GM18868 (cell line): ENCODE measurements at regions not wholly inside any gene's neighbourhood (a gene's known extent, or its start where the extent isn't known, plus 50 kb on each side); places are given as distances from the start of the nearest gene placed in this dataset.
"Not testable (repeated sequence)": the region's sequence is repeated elsewhere in the genome, so short reads cannot be mapped to it uniquely, and the experiment has no call there.

Experiments used
- ATAC-seq: cut with Tn5 transposase; IDR thresholded peaks from one replicate; pipeline ENCODE4 v1.9.1; 2021; ENCODE audit warnings: mild to moderate bottlenecking, moderate library complexity; ENCODE audit not compliant: unreplicated experiment

- ATAC-seq, result no peak
Measured at GRCh38 chr6:167748458-167749379, 78.0 kb upstream of the AFDN start.

GRCh38 chr6:167750956-167751358 is 75.8 kb upstream of the AFDN start:
- no peak for ATAC-seq

GRCh38 chr6:167751579-167752115 is 75.1 kb upstream of the AFDN start:
- ATAC-seq, result no peak

- not testable (repeated sequence) for ATAC-seq
Measured at GRCh38 chr6:167753281-167753680, 73.4 kb upstream of the AFDN start.

GRCh38 chr6:167754691-167755090 is 72.0 kb upstream of the AFDN start:
- no peak for ATAC-seq

GRCh38 chr6:167755461-167755860 is 71.2 kb upstream of the AFDN start:
- ATAC-seq, result no peak

- ATAC-seq, result no peak
Measured at GRCh38 chr6:167756597-167756996, 70.1 kb upstream of the AFDN start.

- ATAC-seq, result no peak
Measured at GRCh38 chr6:167757249-167757648, 69.5 kb upstream of the AFDN start.

- ATAC-seq, result no peak
Measured at GRCh38 chr6:167757821-167758220, 68.9 kb upstream of the AFDN start.

- no peak for ATAC-seq
Measured at GRCh38 chr6:167758309-167759023, 68.2 kb upstream of the AFDN start.

- ATAC-seq, result no peak
Measured at GRCh38 chr6:167759206-167759605, 67.5 kb upstream of the AFDN start.

GRCh38 chr6:167759912-167760311 is 66.8 kb upstream of the AFDN start:
- ATAC-seq, result no peak

- ATAC-seq, result no peak
Measured at GRCh38 chr6:167760979-167761793, 65.5 kb upstream of the AFDN start.

- no peak for ATAC-seq
Measured at GRCh38 chr6:167761794-167762258, 64.9 kb upstream of the AFDN start.

GRCh38 chr6:167762259-167762962 is 64.3 kb upstream of the AFDN start:
- ATAC-seq, result no peak

GRCh38 chr6:167763056-167763944 is 63.4 kb upstream of the AFDN start:
- ATAC-seq, result no peak

- no peak for ATAC-seq
Measured at GRCh38 chr6:167764215-167764614, 62.5 kb upstream of the AFDN start.

- no peak for ATAC-seq
Measured at GRCh38 chr6:167764713-167765479, 61.8 kb upstream of the AFDN start.
